Mammary epithelial cell (primary cell): ENCODE measurements at regions not wholly inside any gene's neighbourhood (a gene's known extent, or its start where the extent isn't known, plus 50 kb on each side); places are given as distances from the start of the nearest gene placed in this dataset.

ENCODE experiments used
- EZH2 ChIP-seq: IDR thresholded peaks from 2 replicates; pipeline ENCODE4 v1.6.1; 2012; ENCODE audit warnings: low read length, inconsistent platforms, borderline replicate concordance
- TF ChIP-seq, protein P1 (sequence below), 2 donors: IDR thresholded peaks in 1 of 2; conservative IDR thresholded peaks in 1 of 2; 2 replicates each; pipeline ENCODE4 v1.5.1; 2011 to 2012; ENCODE audit warnings: inconsistent platforms in 2 of 2, low read length in 2 of 2, mild to moderate bottlenecking in 2 of 2, control low read depth in 1 of 2, low read depth in 1 of 2; ENCODE audit not compliant: insufficient read depth in 1 of 2; ENCODE audit errors: extremely low read depth in 1 of 2

DNA sequence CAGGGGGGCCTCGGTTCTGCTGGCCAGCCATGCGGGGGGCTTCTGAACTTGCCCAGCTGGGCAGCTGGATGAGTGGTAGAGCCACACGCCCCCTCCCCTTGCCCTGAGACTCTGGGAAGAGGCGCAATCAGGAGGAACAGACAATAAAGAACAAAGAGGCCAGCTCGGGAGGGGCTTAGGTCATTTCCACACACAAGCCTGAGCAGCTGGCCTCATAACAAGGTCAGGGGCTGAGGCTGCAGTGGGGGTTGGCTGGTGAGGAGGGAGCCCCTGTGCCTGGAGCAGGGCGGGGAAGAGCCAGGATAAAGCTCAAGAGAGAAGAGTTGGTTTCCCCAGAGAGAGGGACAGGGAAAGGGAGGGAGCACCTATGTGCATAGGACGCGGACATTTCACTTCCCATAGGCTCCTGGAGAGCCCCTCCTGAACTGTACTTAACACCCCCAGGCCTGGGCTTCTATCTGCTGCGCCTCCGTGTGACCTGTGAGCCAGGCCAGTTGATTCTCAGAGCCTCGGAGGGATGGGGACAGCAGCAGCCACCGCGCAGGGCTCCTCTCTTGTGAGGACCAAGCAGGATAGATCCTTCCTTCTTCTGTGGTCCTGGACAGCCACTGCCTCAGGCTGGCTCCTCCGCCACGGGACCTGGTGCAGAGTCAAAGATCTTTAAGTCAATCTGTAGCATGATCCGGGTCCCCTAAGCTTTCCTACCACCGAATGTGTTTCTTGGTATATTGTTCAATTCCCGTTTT lies 75.3 kb upstream of the GGTA1 start:
- TF ChIP-seq, protein P1, sequence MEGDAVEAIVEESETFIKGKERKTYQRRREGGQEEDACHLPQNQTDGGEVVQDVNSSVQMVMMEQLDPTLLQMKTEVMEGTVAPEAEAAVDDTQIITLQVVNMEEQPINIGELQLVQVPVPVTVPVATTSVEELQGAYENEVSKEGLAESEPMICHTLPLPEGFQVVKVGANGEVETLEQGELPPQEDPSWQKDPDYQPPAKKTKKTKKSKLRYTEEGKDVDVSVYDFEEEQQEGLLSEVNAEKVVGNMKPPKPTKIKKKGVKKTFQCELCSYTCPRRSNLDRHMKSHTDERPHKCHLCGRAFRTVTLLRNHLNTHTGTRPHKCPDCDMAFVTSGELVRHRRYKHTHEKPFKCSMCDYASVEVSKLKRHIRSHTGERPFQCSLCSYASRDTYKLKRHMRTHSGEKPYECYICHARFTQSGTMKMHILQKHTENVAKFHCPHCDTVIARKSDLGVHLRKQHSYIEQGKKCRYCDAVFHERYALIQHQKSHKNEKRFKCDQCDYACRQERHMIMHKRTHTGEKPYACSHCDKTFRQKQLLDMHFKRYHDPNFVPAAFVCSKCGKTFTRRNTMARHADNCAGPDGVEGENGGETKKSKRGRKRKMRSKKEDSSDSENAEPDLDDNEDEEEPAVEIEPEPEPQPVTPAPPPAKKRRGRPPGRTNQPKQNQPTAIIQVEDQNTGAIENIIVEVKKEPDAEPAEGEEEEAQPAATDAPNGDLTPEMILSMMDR (conservative IDR thresholded peaks at IDR 0.05 in 1 of 2, IDR thresholded peaks at IDR 0.05 in 1 of 2; ENCODE audit: extremely low read depth in 1 of 2, insufficient read depth in 1 of 2, low read depth in 1 of 2, low read length in 2 of 2): no peak
- no peak for TF ChIP-seq EZH2
